Keratinocyte (primary cell): ENCODE measurements at regions not wholly inside any gene's neighbourhood (a gene's known extent, or its start where the extent isn't known, plus 50 kb on each side); places are given as distances from the start of the nearest gene placed in this dataset.

Experiments
- DNase-seq: peaks from one replicate; pipeline ENCODE4 v3.0.0-alpha.2; 2011; ENCODE audit warnings: low read depth, missing footprints, low spot score
- FAIRE-seq: peaks from 2 replicates; lab custom pipeline; 2011; peaks lifted over from hg19 to GRCh38; lab: Jason Lieb, UNC
- H2AFZ ChIP-seq: 2 replicates; pipeline ENCODE4 v1.6.0; 2012; ENCODE audit warnings: low read length, control low read depth, inconsistent platforms; ENCODE audit not compliant: control insufficient read depth
- H3K27ac ChIP-seq: 2 replicates; pipeline ENCODE4 v1.5.1; 2011; ENCODE audit warnings: low read length; ENCODE audit not compliant: control insufficient read depth, insufficient read depth
- H3K27me3 ChIP-seq: 3 replicates; pipeline ENCODE4 v1.6.0; 2011; ENCODE audit warnings: low read length; ENCODE audit not compliant: control insufficient read depth, insufficient read depth; ENCODE audit errors: extremely low read depth
- H3K36me3 ChIP-seq, 2 experiments: 2 replicates in 1 of 2; 3 replicates in 1 of 2; pipeline ENCODE4 v1.5.1; 2011; ENCODE audit warnings: low read length in 2 of 2, mild to moderate bottlenecking in 1 of 2; ENCODE audit not compliant: control insufficient read depth in 2 of 2, insufficient read depth in 2 of 2; ENCODE audit errors: extremely low read depth in 1 of 2
- H3K4me1 ChIP-seq: 3 replicates; pipeline ENCODE4 v1.5.1; 2011; ENCODE audit warnings: low read length; ENCODE audit not compliant: control insufficient read depth, insufficient read depth; ENCODE audit errors: extremely low read depth
- H3K4me2 ChIP-seq: 3 replicates; pipeline ENCODE4 v1.6.0; 2011; ENCODE audit warnings: low read depth, low read length; ENCODE audit not compliant: control insufficient read depth, insufficient read depth; ENCODE audit errors: extremely low read depth
- H3K4me3 ChIP-seq, 3 experiments: fragments of 200-600 bp in 1 of 3; sonication (generic) in 1 of 3; 2 replicates in 2 of 3; 3 replicates in 1 of 3; pipeline ENCODE4 v1.5.1; 2011 to 2016; ENCODE audit warnings: low read length in 3 of 3, mild to moderate bottlenecking in 3 of 3, control low read depth in 2 of 3, inconsistent platforms in 1 of 3, low read depth in 1 of 3, mixed read lengths in 1 of 3, mixed run types in 1 of 3, moderate library complexity in 1 of 3; ENCODE audit not compliant: control insufficient read depth in 2 of 3, insufficient read depth in 2 of 3; ENCODE audit errors: extremely low read depth in 1 of 3
- H3K79me2 ChIP-seq: 2 replicates; pipeline ENCODE4 v1.6.0; 2012; ENCODE audit warnings: low read length; ENCODE audit not compliant: control insufficient read depth, insufficient read depth
- H3K9ac ChIP-seq: 3 replicates; pipeline ENCODE4 v1.6.0; 2011; ENCODE audit warnings: low read length; ENCODE audit not compliant: control insufficient read depth, insufficient read depth; ENCODE audit errors: extremely low read depth
- H3K9me1 ChIP-seq: 3 replicates; pipeline ENCODE4 v1.6.0; 2011; ENCODE audit warnings: low read length; ENCODE audit not compliant: control insufficient read depth, insufficient read depth; ENCODE audit errors: extremely low read depth
- H3K9me3 ChIP-seq: 2 replicates; pipeline ENCODE4 v1.5.1; 2012; ENCODE audit warnings: low read depth, low read length; ENCODE audit not compliant: control insufficient read depth
- H4K20me1 ChIP-seq: 3 replicates; pipeline ENCODE4 v1.6.0; 2011; ENCODE audit warnings: low read length; ENCODE audit not compliant: control insufficient read depth, insufficient read depth; ENCODE audit errors: extremely low read depth
- EZH2 ChIP-seq: IDR thresholded peaks from one replicate; pipeline ENCODE4 v1.6.1; 2012; ENCODE audit warnings: inconsistent platforms, mild to moderate bottlenecking, low read length, moderate library complexity
- dilution Hi-C: fragments of 300-500 bp; cut with MboI; formaldehyde crosslinking; loops from one replicate; pipeline ENCODE4 v1.7.0; 2020; ENCODE audit warnings: low sequenced_read_pairs; ENCODE audit not compliant: extremely low pct_ligation_motif_present
- TF ChIP-seq, protein P1 (sequence below), 3 experiments: IDR thresholded peaks in 1 of 3; conservative IDR thresholded peaks in 1 of 3; optimal IDR thresholded peaks in 1 of 3; 2 replicates in 2 of 3; 3 replicates in 1 of 3; pipeline versions ENCODE3 to v1.5.1; 2011; ENCODE audit warnings: low read length in 3 of 3, mild to moderate bottlenecking in 3 of 3, moderate library complexity in 2 of 3, control low read depth in 1 of 3, inconsistent platforms in 1 of 3; ENCODE audit not compliant: insufficient read depth in 2 of 3; ENCODE audit errors: extremely low read depth in 1 of 3

DNA sequence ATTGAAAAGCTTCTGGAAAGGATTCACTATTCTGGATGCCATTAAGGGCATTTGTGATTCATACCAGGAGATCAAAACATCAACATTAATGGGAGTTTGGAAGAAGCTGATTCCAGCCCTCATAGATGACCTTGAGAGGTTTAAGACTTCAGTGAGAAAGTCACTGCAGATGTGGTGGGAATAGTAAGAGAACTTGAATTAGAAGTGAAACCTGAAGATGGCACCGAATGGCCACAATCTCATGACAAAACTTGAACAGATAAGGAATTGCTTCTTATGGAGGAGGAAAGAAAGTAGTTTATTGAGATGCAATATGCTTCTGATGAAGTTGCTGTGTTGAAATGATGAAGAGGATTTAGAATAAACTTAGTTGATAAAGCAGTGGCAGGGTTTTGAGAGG lies 254.6 kb upstream of the SLC24A2 start:
- Histone ChIP-seq H3K4me1 (no peaks in the 10 kb centered on the region), H3K27ac (no peak overlapping the region), H3K9me1 (no peaks in the 10 kb centered on the region), H3K27me3 (no peaks in the 10 kb centered on the region), H3K9me3 (no peaks in the 10 kb centered on the region), H3K9ac (no peak overlapping the region), H3K36me3 (no peaks in the 10 kb centered on the region), H4K20me1 (no peaks in the 10 kb centered on the region), H3K79me2 (no peaks in the 10 kb centered on the region), H3K4me2 (no peak overlapping the region), H3K4me3 (no peak overlapping the region), H2AFZ (no peak overlapping the region)
- FAIRE-seq = no peak
- TF ChIP-seq, protein P1, sequence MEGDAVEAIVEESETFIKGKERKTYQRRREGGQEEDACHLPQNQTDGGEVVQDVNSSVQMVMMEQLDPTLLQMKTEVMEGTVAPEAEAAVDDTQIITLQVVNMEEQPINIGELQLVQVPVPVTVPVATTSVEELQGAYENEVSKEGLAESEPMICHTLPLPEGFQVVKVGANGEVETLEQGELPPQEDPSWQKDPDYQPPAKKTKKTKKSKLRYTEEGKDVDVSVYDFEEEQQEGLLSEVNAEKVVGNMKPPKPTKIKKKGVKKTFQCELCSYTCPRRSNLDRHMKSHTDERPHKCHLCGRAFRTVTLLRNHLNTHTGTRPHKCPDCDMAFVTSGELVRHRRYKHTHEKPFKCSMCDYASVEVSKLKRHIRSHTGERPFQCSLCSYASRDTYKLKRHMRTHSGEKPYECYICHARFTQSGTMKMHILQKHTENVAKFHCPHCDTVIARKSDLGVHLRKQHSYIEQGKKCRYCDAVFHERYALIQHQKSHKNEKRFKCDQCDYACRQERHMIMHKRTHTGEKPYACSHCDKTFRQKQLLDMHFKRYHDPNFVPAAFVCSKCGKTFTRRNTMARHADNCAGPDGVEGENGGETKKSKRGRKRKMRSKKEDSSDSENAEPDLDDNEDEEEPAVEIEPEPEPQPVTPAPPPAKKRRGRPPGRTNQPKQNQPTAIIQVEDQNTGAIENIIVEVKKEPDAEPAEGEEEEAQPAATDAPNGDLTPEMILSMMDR (optimal IDR thresholded peaks at IDR 0.05 in 1 of 3, IDR thresholded peaks at IDR 0.05 in 1 of 3, conservative IDR thresholded peaks at IDR 0.05 in 1 of 3; ENCODE audit: extremely low read depth in 1 of 3, insufficient read depth in 2 of 3, low read length in 3 of 3) = no peak
- no peak for TF ChIP-seq EZH2
- no peak for DNase-seq
- dilution Hi-C loops = no loop called here

DNA sequence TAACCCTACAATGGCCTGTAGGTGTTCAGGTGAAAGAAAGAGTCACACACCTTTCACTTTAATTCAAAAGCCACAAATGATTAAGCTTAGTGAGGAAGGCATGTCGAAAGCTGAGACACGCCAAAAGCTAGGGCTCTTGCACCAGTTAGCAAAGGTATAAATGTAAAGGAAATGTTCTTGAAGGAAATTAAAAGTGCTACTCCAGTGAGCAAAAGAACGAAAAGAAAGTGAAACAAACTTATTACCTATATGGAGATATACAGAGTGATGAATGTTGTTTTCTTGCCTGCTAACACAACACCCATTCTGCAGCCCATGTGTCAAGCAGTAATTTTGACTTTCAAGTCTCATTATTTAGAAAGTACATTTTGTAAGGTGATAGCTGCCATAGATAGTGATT lies 254.2 kb upstream of the SLC24A2 start:
- no peak for DNase-seq
- Histone ChIP-seq H3K79me2 (no peaks in the 10 kb centered on the region), H3K9me1 (no peaks in the 10 kb centered on the region), H3K36me3 (no peaks in the 10 kb centered on the region), H3K27me3 (no peaks in the 10 kb centered on the region), H3K9ac (no peak overlapping the region), H2AFZ (no peak overlapping the region), H3K4me3 (no peak overlapping the region), H3K4me1 (no peaks in the 10 kb centered on the region), H3K9me3 (no peaks in the 10 kb centered on the region), H3K27ac (no peak overlapping the region), H3K4me2 (no peak overlapping the region), H4K20me1 (no peaks in the 10 kb centered on the region)
- no peak for TF ChIP-seq EZH2
- TF ChIP-seq, protein P1 (optimal IDR thresholded peaks at IDR 0.05 in 1 of 3, IDR thresholded peaks at IDR 0.05 in 1 of 3, conservative IDR thresholded peaks at IDR 0.05 in 1 of 3; ENCODE audit: extremely low read depth in 1 of 3, insufficient read depth in 2 of 3, low read length in 3 of 3) = no peak
- no peak for FAIRE-seq
- dilution Hi-C loops = no loop called here
